HG02678 (cell line): ENCODE measurements at regions not wholly inside any gene's neighbourhood (a gene's known extent, or its start where the extent isn't known, plus 50 kb on each side); places are given as distances from the start of the nearest gene placed in this dataset.

Experiments used
- ATAC-seq: cut with Tn5 transposase; IDR thresholded peaks from one replicate; pipeline ENCODE4 v1.9.1; 2021; ENCODE audit warnings: mild to moderate bottlenecking, moderate library complexity; ENCODE audit not compliant: unreplicated experiment

DNA sequence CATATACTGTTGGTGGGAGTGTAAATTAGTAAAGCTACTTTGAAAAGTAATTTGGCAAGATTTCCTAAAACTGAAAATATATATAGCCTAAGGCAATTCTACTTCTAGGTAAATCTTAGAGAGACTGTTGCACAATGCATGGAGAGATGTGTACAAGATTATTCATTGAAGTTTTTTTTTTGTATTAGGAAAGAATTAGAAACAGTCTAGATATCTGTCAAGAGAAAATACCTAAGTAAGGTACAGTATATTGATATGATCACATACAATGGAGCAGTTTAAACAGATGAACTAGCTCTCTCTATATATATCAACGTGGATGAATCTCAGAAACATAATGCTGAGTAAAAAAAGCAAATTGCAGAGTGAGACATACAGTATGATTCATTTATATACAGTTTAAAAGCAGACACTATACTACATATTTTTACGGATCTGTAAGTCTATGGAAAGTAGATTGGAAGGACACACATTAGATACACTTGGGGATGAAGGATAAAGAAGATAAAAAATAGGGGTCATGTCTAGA is 59.3 kb upstream of the ACVR1 start:
- no peak for ATAC-seq

DNA sequence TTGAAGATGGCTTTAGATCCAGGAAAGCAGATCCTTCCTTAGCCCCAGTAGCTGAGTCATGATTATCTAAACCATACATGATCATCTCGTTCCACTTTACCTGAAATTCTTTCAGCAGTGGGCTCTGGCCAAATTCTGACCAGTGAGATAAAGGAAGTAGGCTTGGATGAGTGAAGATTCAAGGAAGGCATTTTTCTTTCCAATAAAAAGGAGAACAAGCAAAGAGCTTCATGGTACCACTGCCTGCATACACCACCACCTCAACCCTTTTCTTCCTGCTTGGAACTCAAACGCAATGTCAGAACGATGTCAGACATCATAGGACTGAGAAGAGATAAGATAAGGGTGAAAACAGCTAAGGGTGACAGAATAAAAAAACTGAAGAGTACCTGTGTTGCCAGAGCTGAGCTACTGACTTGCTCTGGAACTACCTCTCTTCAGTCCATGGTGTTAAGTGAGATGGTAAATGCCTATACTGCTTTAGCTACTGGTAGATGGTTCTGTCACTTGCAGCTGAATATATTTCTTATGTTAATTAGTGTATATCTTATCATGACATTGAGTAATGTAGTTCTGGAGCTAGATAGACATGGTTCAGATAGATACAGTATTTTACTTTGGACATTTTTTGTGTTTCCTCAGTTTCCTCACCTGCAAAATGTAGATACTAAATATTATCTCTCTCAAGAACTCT is 58.7 kb upstream of the ACVR1 start:
- ATAC-seq: no peak

- no peak for ATAC-seq
Observed at GRCh38 chr2:157933160-157933920, 57.2 kb upstream of the ACVR1 start.

DNA sequence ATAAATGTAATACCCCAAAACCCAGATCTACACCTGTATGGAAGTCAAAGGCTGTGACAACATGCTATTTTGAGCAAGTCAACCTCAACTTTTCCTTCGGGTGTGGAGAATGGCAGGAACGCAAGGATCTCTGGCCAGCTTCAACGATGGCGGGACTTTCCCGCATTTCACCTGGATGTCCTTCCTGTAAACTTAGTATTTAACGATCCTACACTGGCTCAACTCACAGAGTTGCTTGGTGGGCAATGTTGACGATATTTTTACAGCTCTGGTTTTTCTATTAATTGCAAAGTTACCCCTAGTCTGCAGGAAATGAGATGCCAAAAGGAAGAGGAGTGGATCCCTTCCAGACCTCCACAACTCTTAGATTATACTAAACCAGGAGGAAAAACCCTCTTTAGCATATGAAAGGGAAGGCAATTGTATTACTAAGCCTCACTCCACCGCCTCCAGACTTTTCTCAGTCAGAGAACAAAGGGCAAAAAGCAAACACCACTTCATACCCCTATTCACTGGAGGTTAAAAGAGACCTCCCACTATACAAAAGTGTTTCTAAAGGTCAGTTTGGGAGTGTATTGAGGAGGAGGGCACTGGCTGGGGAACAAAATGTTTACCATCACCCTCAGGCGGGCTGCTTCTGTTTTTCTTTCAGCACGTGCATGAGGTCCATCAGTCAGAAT is 56.5 kb upstream of the ACVR1 start:
- no peak for ATAC-seq

DNA sequence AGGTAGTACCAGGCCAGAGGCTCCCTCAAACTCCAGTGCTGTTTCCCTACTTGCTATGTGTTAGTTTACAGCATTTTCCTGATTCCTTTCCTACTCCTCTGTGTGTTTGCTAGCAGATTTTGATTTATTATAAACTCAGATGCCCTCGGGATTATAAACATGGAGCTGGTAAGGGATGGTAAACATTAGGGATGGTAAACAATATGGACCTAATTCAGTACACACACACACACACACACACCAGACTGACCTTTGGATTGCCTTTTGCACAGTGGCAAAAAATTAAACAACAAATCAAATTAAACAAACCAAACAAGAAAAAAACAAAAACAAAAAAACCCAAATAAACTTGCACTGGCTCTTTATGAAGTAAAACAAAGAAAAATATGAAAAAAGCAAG is 55.4 kb upstream of the ACVR1 start:
- ATAC-seq: no peak

DNA sequence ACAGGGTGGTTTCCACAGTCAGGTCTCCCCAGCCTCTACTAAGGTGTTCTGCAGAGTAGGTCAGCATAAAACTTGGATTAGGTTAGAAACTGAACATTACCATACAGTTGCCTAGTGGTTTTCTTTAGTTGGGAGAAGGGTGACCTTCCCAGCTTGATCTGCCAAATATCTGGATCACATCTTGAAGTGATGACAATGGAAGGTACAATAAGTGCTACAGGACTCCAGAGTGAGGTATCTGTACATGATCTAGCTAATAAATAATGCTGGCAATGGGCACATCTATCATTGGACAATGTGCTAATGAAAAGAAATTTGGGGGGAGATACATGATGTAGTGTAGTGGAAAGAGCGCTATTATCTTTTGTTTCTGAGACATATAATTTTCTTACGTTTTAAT is 54.6 kb upstream of the ACVR1 start:
- ATAC-seq: no peak

DNA sequence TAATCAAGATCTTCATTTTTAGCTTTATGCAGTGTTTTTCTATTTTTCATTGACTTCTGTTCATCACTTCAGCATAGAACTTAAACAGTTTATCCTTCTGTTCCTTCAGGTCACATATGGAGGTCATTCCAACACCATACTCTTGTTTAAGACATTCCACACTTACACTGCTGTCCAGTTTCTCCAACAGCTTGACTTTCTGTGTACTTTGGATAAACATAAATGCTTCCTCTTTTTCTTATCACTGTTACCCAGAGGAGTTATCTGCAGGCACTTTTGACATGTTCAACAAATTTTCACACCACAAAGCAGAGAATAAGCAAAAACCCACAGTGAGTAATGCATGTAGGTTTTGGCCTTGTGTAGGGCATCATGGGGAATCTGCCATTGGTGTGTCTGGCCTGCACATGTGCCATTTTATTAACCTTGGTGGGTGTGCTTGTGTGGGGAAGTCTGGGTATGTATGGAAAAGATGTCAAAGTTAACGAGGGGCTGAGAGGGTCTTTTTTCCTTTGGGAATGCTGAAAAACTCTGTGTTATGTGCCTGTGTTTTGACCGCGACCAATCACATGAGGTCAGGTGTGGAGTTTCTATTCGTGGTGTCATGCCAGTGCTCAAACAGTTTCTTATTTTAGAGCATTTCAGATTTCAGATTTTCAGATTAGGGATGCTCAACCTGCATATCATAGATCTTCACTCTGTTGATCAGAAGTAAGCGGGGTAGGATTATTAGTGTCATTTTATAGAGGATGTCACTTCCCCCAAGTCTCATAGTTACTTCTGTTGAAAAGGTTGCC is 53.9 kb upstream of the ACVR1 start:
- no peak for ATAC-seq

DNA sequence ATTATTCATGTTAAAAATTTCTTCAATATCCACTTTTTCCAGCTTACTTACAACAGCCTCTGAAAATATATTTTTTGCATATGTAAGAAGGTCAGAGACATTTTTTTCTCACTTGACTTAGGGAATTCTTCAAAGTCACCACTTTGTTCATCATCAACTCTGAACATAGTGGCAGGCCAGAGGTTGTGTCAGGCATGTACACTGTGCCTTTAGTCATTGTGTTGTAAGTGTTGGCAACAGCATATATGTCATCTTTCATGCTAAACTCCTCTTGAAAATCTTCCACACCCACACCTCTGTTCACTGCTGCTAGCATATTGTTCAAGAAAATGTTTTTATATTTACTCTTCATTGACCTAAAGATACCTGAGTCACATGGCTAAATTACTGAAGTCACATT is 52.2 kb upstream of the ACVR1 start:
- no peak for ATAC-seq

DNA sequence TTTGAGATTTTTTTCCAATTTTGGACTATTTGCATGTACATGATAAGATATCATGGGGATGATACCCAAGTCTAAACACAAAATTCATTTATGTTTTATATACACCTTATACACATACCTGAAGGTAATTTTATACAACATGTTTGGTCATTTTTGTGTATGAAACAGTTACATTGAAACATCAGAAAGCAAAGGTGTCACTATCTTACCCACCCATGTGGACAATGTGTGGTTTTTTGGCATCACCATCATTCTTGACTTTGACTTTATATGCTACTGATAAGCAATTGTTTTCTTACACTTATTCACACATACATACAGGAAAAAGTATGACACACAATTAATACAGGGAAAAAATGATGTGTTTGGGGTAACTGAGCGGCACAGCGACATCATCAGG is 51.0 kb upstream of the ACVR1 start:
- no peak for ATAC-seq
